ENCODE measurements at regions not wholly inside any gene's neighbourhood (a gene's known extent, or its start where the extent isn't known, plus 50 kb on each side); places are given as distances from the start of the nearest gene placed in this dataset.

DNA sequence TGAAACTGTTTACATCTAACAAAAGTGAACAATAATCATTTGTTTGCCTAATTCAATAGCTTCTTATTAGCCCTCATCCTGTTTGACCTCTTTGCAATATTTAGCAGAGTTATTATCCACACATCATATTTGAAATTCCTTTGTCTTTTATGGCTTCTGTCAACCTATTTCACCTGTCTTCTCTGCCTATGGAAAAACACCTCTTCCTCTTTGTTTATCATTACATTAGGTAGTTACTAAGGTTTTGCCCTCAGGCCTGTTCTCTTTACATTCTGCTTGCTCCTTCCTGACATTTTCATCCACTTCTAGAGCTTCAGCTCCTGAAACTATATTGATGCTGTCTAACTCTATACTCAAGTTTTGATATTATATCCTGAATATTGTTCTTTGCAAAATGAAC lies 183.0 kb downstream of the SUCNR1 start:
- no peak for TF ChIP-seq POLR2A (IDR thresholded peaks at IDR 0.05)
- TF ChIP-seq CTCF (IDR thresholded peaks at IDR 0.05): no peak

Measured in esophagus squamous epithelium (tissue), 4 donors.